ENCODE measurements at regions not wholly inside any gene's neighbourhood (a gene's known extent, or its start where the extent isn't known, plus 50 kb on each side); places are given as distances from the start of the nearest gene placed in this dataset.

DNA sequence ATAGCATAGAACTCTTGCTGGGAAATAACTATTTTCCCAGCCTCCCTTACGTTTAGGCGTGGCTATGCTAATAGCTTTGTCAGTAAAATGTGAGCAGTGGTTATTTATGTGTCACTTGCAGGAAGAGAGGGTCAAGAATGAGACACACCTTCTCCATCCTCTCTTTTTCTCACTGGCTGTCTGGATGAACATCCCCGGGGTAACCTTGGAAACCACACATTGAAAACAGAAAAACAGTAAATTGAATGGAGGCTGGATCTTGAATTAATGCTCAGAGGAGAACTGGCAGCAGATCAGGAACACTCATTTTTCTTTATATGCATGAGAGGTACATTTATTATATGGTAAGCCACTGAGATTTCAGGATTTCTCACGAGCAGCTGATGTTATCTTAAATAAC is 127.6 kb downstream of the DNAJB9 start:
- FAIRE-seq, result no peak
- TF ChIP-seq, protein P1, sequence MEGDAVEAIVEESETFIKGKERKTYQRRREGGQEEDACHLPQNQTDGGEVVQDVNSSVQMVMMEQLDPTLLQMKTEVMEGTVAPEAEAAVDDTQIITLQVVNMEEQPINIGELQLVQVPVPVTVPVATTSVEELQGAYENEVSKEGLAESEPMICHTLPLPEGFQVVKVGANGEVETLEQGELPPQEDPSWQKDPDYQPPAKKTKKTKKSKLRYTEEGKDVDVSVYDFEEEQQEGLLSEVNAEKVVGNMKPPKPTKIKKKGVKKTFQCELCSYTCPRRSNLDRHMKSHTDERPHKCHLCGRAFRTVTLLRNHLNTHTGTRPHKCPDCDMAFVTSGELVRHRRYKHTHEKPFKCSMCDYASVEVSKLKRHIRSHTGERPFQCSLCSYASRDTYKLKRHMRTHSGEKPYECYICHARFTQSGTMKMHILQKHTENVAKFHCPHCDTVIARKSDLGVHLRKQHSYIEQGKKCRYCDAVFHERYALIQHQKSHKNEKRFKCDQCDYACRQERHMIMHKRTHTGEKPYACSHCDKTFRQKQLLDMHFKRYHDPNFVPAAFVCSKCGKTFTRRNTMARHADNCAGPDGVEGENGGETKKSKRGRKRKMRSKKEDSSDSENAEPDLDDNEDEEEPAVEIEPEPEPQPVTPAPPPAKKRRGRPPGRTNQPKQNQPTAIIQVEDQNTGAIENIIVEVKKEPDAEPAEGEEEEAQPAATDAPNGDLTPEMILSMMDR (IDR thresholded peaks at IDR 0.05; ENCODE audit: insufficient read depth, low read length, severe bottlenecking), result no peak
- Histone ChIP-seq H3K4me3 (ENCODE audit: low read depth, low read length) (no peak overlapping the region), H3K36me3 (ENCODE audit: control insufficient read depth, insufficient read depth, low read length) (no peaks in the 10 kb centered on the region), H3K27me3 (ENCODE audit: control insufficient read depth, insufficient read depth, low read length) (no peaks in the 10 kb centered on the region)
- no peak for DNase-seq (ENCODE audit: low read depth)

DNA sequence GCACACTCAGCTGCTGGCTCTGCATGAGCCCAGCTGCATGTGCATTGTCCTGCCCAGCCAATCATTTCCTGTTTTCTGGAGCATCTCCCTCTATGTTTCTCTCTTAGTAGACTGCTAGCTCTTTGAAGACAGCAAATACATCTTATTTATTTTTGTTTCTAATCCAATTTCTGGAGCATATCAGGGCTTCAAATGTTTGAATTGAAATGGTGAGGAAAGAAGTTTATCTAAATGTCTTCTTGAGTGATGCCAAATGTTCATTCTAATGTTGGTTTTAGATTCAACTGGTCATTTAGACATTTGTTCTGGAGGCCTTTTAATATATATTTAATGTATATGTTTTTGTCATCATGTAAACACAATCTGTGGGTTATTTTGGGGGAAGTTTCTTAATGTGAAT is 141.9 kb downstream of the DNAJB9 start:
- Histone ChIP-seq H3K36me3 (ENCODE audit: control insufficient read depth, insufficient read depth, low read length) (no peaks in the 10 kb centered on the region), H3K4me3 (ENCODE audit: low read depth, low read length) (no peak overlapping the region), H3K27me3 (ENCODE audit: control insufficient read depth, insufficient read depth, low read length) (no peaks in the 10 kb centered on the region)
- TF ChIP-seq, protein P1 (IDR thresholded peaks at IDR 0.05; ENCODE audit: insufficient read depth, low read length, severe bottlenecking), result no peak
- no peak for FAIRE-seq
- no peak for DNase-seq (ENCODE audit: low read depth)

DNA sequence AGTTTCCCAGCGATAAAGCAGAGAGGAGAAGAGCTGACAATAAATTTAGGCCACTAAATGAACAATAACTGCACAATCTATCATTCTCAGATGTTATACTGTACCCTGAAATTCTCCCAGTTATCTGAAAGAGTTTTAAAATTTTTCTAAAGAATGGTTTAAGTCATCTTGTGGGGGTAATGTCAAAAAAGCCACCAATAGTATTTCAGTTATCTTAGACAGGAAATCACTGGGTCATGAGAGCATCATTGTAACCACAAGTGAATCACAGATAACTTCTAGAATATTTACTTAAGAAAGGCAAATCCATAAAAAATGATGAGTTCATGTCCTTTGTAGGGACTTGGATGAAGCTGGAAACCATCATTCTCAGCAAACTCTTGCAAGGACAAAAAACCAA is 147.1 kb downstream of the DNAJB9 start:
- Histone ChIP-seq H3K27me3 (ENCODE audit: control insufficient read depth, insufficient read depth, low read length) (no peaks in the 10 kb centered on the region), H3K4me3 (ENCODE audit: low read depth, low read length) (no peak overlapping the region), H3K36me3 (ENCODE audit: control insufficient read depth, insufficient read depth, low read length) (no peaks in the 10 kb centered on the region)
- FAIRE-seq (no peak), DNase-seq (ENCODE audit: low read depth) (peak; percentile 21)
- TF ChIP-seq, protein P1 (IDR thresholded peaks at IDR 0.05; ENCODE audit: insufficient read depth, low read length, severe bottlenecking), result no peak

DNA sequence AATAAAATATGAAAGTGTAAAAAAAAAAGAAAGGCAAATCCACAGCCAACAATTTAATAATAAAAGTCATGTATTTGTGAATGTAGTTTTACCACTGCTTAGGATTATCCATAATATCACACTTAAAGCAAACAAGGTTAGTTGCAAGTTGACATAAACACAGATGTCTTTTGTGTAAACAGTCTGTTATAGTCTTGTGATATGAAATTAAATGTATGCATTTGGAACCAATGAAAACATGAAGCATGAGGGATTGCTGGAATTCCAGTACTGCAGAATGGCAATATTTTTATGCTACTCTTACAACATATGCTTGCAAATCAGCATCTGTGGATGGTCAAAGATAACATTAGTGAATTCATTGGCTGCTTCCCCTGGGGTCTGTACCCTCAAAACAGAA is 148.1 kb downstream of the DNAJB9 start:
- TF ChIP-seq, protein P1 (IDR thresholded peaks at IDR 0.05; ENCODE audit: insufficient read depth, low read length, severe bottlenecking), result no peak
- no peak for DNase-seq (ENCODE audit: low read depth)
- FAIRE-seq, result no peak
- Histone ChIP-seq H3K4me3 (ENCODE audit: low read depth, low read length) (no peak overlapping the region), H3K36me3 (ENCODE audit: control insufficient read depth, insufficient read depth, low read length) (no peaks in the 10 kb centered on the region), H3K27me3 (ENCODE audit: control insufficient read depth, insufficient read depth, low read length) (no peaks in the 10 kb centered on the region)

DNA sequence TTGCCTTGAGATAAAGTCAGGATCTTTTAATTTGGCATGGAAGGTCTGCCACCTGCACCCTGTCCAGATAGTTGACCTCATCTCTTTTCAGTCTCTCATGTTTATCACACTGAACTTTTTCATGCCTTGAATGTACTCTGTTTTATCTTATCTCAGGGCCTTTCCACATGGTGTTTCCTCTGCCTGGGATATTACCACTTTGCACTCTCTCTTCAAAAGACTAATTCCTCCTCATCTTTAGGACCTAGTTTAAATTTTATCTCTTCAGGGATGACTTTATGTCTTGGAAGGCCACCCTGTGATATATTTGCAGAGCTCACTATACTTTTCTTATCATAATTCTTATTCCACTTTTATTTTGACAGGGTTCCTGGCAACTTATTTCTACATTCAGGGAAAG is 150.0 kb downstream of the DNAJB9 start:
- TF ChIP-seq, protein P1 (IDR thresholded peaks at IDR 0.05; ENCODE audit: insufficient read depth, low read length, severe bottlenecking), result no peak
- Histone ChIP-seq H3K27me3 (ENCODE audit: control insufficient read depth, insufficient read depth, low read length) (no peaks in the 10 kb centered on the region), H3K36me3 (ENCODE audit: control insufficient read depth, insufficient read depth, low read length) (no peaks in the 10 kb centered on the region), H3K4me3 (ENCODE audit: low read depth, low read length) (no peak overlapping the region)
- no peak for FAIRE-seq
- DNase-seq (ENCODE audit: low read depth), result no peak

DNA sequence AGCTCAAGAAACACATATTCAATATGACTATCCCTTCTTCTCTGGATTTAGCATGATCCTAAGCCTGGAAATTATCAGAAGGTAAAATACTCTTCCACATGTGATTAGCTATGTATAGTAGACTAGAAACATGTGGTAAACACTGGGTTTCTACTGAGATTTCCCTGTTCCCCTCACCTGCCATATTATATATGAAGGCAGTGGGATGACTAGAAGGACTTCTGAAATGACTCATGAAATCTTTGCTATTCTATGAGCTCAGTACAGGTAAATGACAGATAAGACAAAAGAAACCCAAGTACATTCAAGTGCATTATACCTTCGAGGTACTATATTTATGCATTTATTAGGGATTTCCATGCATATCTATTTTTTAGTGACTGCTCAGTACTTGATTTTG is 152.9 kb downstream of the DNAJB9 start:
- FAIRE-seq, result no peak
- no peaks in the 10 kb centered on the region for H3K36me3 ChIP-seq (ENCODE audit: control insufficient read depth, insufficient read depth, low read length)
- DNase-seq (ENCODE audit: low read depth), result no peak
- TF ChIP-seq, protein P1 (IDR thresholded peaks at IDR 0.05; ENCODE audit: insufficient read depth, low read length, severe bottlenecking), result no peak
- H3K4me3 ChIP-seq (ENCODE audit: low read depth, low read length), result no peak overlapping the region
- H3K27me3 ChIP-seq (ENCODE audit: control insufficient read depth, insufficient read depth, low read length), result no peaks in the 10 kb centered on the region

All from bronchial epithelial cell (primary cell).